SW 1271 (cell line): ENCODE measurements at regions not wholly inside any gene's neighbourhood (a gene's known extent, or its start where the extent isn't known, plus 50 kb on each side); places are given as distances from the start of the nearest gene placed in this dataset.
A peak's percentile ranks its signal among the peaks of the same experiment; 100 is the strongest.
"Not testable (repeated sequence)": the region's sequence is repeated elsewhere in the genome, so short reads cannot be mapped to it uniquely, and the experiment has no call there.

ENCODE experiments used
- DNase-seq, 2 experiments: peaks; one replicate each; lab custom pipeline; 2025; lab: John Stamatoyannopoulos, UW

DNA sequence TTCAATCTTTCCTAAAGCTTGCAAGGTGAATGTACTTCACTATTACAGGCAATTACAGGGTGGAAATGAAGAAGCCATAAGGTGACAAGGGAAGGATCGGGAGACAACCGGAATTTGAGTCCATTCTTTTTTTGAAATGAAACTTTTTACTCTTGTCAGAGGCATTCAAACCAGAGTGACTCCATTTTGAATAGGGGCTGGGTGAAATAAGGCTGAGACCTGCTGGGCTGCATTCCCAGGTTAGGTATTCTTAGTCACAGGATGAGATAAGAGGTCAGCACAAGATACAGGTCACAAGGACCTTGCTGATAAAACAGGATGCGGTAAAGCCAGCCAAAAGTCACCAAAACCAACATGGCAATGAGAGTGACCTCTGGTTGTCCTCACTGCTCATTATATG, 363.3 kb downstream of the TYW1 start:
- no peak for DNase-seq

DNA sequence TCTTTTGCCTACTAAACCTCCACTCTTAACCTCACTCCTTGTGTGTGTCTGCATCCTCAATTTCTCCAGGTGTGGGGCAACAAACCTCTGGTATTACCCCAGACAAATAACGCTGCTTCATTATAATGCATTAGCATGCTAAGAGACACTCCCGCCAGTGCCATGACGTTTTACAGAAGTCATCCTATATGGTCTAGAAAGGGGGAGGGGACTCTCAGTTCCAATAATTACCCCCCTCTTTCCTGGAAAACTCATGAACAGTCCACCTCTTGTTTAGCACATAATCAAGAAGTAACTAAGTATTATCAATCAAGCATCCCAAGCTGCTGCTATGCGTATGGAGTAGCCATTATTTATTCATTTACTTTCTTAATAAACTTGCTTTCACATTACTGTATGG, 364.5 kb downstream of the TYW1 start:
- DNase-seq, result no peak

DNA sequence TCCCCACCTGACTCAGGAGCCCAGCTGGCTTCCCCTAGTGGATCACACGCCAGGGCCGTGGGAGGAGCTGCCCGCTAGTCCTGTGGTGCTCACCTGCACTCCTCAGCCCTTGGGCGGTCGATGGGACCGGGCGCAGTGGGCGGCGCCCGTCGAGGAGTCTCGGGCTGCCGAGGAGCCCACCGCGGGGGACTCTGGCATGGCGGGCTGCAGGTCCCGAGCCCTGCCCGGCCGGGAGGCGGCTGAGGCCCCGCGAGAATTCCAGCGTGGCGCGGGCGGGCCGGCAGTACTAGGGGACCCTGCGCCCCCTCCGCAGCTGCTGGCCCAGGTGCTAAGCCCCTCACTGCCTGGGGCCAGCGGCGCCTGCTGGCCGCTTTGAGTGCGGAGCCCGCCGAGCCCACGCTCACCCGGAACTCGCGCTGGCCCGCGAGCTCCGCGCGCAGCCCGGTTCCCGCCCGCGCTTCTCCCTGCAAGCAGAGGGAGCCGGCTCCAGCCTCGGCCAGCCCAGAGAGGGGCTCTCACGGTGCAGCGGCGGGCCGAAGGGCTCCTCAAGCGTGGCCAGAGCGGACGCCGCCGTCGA, 367.9 kb downstream of the TYW1 start:
- DNase-seq, result no peak

DNA sequence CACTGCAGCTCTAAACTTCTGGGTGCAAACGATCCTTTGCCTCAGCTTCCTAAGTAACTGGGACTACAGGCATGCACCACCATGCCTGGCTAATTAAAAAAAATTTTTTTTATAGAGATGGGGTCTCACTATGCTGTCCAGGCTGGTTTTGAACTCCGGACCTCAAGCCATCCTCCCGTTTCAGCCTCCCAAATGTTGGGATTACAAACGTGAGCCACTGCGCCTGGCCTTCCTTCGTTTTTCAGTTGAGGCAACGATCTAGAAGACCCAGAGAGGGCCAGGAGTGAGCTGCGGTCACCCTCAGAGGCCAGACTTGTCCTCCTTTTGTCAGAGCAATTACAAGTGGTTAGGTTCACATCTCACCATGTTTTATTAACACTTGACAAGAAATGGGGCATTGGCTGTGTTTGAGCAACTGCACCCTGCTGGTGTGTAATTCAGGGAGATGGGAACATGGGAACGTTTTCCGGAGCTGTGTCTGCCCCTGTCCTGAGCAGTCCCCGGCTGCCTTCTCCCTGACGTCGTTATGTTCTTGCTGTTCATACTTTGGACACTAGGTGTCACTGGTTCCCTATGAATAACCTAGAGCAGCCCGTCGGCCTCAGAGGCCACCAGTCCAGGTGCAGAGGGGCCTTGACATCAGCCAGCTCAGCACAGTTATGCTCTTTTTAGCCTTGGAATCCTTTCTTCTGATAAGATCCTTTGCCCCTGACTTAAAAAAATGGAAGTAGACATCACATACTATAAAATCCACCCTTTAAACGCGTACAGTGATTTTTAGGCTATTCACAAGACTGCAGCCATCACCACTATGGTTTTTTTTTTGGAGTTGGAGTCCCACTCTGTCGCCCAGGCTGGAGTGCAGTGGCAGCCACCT, 375.0 kb downstream of the TYW1 start:
- DNase-seq, result peak in 1 of 2 experiments; percentile 52

DNA sequence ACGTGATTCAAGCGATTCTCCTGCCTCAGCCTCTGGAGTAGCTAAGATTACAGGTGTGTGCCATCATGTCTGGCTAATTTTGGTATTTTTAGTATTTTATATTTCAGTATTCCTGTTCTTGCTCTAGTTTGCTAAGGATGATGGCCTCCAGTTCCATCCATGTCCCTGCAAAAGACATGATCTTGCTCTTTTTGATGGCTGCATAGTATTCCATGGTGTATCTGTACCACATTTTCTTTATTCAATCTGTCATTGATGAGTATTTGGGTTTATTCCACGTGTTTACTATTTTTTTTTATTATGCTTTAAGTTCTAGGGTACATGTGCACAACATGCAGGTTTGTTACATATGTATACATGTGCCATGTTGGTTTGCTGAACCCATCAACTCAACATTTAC, 376.8 kb downstream of the TYW1 start:
- not testable (repeated sequence) for DNase-seq

DNA sequence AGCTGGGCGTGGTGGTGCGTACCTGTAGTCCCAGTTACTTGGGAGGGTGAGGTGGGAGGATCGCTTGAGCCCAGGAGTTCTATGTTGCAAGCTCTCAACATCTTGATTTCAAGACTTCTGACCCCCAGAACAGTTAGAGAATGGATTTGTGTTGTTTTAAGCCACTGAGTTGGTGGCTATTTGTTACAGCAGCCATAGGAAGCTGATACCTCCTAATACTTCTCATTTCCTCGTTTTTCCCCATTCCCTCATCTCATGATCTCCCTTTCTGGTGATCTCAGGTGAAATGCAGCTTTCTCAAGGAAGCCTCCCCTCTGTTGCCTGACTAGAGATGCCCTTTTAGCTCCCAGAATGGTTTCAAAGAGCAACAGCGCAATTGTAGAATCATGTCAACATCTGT, 378.8 kb downstream of the TYW1 start:
- DNase-seq, result no peak

DNA sequence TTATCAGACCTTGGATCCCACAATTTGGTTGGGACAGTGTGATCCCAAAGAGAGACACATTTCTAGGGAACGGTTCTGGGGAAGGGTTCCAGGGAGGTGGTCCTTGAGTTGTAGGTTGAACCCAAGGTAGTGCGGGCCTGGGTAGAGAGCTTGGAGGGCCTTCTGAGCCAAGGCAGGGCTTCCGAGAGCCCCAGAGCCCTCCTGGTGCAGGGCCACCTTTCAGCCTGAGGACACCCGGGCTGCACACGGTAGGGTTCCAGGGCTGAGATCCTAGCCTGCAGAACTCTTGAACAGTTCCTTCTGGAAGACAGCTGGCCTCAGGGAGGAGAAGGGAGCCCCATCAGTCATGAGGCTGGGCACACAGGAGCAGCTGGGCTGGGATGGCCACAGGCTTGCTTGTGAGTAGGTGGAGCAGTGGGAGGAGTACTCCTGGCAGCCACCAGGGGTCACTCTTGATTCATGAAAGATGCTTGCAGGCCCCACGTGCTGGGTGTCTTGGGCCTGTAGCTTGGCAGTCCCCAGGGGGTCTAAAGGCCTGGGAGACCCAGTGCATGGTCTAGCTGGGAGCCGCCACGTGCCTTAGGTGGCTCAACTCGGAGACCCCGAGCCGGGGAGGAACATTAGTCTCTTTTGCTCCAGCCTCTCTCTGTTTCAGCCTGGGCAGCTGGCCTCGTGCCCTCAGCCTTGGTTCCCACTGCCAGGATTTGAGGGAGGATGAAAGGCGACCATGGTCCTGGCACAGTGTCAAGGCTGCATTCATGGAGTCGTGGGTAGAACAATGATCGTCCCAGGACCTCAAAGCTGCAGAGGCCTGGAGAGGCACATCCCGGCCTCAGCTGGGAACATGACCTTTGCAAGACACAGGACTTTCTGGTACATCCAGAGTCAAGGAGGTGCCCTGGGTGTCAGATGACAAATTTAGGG, 381.6 kb downstream of the TYW1 start:
- peak in 1 of 2 experiments; percentile 46 for DNase-seq

DNA sequence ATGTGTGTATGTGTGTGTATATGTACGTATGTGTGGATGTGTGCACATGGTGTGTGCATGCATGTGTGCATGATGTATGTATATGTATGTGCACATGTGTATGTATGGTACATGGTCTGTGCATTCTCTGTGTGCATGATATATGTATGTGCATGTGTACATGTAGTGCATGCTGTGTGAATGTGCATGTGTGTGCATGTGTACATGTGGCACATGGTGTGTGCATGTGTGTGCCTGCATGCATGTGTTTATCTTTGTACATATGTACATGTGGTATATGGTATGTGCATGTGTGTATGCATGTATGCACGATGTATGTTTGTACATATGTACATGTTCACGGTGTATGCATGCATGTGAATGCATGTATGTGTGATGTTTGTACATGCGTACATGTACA, 383.7 kb downstream of the TYW1 start:
- DNase-seq, result no peak

DNA sequence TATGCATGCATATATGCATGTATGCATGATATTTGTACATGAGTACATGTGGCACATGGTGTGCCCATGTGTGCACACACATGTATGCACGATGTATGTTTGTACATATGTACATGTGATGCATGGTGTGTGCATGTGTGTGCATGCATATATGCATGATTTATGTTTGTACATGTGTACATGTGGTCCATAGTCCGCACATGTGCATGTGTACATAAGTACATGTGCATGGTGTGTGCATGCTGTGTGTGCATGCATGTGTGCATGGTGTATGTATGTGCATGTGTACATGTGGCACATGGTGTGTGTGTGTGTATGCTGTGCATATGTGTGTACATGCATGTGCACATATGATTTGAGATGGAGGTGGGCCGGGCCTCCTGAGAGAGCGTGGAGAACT, 384.2 kb downstream of the TYW1 start:
- DNase-seq, result no peak

DNA sequence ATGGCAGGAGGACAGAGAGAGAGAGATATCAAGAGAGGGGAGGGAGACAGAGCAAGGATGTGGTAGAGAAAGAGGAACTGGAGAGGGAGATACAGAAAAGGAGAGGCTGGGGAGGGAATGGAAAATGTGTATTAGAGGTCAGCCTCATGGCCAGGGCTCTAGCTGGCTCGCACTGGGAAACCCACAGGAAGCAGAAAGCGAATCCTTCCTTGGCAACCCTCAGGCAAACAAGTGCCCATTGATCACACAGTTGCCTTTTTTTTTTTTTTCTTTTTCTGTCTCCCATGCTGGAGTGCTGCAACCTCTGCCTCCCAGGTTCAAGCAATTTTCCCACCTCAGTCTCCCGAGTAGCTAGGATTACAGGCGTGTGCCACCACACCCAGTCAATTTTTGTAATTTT, 391.2 kb downstream of the TYW1 start:
- DNase-seq, result no peak

DNA sequence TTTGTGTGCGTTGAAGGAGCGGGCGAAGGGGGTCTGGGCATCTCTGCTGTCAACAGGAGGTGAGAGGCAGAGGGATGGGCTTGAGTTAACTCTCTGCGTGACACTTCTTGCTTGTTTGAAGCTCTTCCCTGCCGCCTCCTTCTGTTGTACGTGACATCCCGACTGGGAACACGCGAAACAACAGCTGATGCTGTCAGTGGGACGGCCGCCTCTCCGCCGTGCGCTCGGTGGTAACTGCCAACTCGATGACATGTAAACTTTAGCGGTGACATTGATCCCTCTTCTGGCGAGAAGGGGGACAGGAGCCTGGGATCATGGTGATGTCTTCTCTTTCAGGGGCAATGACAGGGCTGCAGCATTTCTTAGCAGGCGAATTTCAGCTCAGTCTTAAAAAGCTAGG, 394.5 kb downstream of the TYW1 start:
- DNase-seq, result no peak

DNA sequence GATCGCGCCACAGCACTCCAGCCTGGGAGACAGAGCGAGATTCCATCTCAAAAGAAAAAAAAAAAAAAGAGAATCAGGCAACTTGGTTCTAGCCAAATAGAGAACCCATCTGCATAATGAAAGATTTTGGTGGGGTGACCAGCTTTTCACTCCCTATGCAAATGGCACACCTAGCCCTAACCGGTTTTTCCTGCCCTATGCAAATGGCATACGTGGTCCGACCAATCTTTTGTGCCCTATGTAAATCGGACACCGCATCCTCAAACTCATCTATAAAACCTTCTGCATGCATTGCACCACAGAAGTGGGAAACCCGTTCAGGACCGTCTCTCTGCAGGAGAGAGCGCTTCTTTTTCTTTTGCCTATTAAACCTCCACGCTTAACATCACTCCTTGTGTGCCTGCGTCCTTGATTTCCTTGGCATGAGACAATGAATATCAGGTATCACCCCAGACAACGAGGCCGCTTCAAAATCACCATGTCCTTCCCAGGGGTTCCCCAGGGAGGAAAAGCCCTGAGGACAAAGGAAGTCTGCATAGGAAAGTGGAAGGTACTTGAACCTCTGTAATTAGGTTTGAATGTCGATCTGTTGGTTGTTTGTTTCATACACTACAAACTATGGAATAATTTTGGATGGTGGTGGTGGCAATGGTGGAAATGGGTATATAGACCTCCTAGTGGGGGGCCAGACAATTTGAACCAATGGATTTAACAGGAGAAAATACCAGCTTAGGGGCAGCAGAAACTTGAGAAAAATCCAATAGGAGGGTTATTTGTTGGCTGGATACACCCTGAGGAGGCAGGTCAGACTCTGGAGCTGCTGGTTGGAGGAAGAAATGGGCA, 396.2 kb downstream of the TYW1 start:
- DNase-seq, result no peak

DNA sequence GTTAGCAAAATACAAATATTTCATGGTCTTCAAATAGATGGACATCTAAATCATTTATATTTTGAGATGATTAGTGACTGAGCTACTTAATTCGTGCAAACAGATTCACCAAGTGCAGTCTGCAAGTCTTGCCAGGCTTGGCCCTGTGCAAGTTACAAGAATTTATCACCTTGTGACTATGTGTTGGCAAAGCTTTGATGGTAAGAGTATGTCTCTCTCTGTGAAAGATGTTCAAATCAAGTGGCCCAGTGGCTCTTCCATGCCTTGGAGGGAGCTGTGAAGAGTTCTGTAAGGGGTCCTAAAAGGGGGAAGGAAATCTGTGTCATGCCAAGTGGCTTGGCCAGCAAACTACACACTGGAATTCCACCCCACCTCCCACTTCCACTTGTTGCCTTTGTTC, 397.3 kb downstream of the TYW1 start:
- no peak for DNase-seq

DNA sequence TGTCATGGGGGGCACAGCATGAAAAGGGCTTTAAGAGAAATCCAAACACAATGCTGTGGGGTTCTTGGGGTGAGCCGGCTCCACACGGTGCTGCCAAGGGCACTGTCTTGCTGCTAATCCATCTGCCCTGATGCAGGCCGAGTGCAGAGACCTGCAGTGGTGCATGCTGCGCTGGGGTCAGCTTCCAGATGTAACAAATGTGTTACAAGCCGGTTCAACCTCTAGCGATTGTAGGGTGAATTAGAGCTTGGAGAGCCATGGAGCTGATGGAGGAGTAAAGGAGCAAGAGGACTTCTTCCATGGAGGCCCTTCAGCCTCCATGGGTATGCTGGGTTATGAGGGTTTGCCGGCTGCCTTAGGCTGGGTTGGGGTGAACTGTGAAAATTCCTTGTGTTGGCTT, 402.3 kb downstream of the TYW1 start:
- no peak for DNase-seq

DNA sequence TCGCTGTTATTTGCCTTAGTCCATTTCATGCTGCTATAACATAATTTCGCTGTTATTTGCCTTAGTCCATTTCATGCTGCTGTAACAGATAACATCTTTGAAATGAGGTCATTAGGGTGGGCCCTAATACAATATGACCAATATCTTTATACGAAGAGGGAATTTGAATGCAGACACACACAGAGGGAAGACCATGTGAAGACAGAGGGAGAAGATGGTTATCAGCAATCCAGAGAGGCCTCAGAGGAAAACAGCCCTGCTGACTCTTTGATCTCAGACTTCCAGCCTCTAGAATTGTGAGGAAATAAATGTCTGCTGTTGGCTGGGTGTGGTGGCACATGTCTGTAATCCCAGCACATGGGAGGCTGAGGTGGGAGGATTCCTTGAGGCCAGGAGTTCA, 404.9 kb downstream of the TYW1 start:
- no peak for DNase-seq

DNA sequence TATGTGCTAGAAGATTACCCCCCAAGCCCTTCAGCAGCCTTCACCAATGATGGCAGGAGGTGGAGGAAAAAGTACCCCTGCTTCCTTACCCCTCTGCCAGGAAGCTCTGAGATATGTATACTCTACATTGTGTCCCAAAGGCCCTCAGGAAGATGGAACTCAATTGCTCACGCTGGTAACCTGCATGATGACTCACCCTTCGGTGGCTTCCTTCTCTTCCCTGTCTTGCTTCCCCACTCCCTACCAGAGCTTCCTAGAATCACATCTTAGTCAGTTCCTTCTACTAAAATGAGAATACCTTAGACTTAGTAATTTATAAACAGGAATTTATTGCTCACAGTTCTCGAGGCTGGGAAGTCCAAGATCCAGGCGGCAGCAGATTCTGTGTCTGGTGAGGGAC, 405.6 kb downstream of the TYW1 start:
- DNase-seq, result no peak

DNA sequence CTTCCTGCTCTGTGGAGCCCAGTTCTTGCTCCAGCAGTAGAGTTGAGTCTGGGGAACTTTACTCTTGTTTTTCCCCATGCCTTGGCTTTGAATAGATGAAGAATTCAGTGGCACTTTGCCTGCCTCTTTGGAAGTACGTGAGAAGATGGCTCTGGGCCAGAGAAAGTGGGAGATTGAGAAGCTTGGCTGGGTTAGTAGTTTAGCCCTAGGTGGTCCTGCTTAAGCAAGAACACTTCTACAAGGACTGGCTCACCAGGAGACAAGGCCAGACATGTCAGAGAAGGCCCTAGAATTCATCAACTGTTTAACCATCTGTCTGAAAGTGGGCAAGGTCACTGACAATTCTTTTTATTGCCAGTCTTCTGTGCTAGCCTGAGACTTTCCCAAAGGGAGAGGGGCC, 410.3 kb downstream of the TYW1 start:
- no peak for DNase-seq

DNA sequence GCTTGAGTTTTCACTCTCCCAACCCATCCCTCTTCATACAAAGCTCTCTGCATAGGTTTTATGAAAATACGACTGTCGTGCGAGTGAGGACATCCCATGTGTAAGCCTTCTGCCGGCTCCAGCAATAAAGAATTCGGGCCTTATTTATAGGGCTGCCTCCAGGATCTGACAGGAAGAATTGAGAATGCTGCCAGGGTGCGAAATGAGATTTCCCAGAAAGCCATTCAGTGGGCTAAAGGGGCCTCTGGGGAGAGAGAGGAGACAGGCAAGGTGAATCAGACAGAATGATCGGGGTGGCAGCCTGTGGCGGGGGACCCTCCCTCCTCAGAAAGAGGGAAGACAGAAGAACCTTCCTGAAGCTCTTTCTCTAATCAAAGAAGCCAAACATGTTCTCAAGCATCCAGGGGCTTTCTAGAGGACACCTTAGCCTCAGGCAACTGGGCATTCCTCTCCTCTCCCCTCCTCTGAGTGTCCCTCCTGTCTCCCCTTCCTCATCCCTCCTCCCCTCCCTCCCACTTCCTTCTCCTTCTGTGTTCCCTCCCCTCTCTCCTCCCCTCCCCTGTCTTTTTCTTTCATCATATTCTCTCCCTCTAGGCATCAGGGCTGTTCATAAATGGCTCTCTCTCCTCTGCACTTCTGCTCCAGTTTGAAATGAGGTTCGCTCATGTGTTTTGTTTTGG, 410.9 kb downstream of the TYW1 start:
- no peak for DNase-seq

DNA sequence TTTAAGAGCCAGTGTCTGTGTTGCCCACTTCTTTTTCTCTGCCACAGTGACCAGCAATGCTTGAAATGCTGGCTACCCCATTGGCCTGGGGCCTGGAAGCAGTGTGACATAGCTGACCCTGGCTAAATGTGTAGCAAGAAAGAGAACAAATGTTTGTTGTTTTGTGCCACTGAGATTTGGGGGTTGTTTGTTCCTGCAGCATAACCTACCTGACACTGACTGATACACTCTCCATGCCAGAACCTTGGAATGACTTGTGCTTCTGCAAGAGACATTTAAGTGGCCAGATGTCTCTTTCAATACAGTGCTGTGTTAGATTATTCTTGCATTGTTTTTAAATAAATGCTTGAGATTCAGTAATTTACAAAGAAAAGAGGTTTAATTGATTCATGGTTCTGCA, 411.5 kb downstream of the TYW1 start:
- no peak for DNase-seq

DNA sequence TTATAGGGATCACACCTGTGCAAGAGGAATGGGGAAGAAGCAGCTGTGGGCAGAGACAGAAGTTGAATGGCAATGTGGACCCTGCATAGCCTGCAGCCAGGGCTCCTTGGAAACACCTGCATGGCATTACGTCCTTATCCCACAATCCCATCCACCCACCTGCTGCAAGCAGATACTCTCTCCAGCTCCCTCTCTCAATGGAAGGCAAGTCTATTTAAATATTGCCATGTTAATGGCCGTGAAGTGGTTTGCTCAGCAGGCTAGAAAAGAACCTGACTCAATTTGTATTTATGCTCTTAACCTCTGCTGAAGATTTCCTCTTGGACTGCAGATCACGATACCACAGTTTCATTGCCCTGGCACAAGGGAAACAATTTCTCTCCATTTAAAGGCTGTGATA, 417.0 kb downstream of the TYW1 start:
- DNase-seq, result no peak

DNA sequence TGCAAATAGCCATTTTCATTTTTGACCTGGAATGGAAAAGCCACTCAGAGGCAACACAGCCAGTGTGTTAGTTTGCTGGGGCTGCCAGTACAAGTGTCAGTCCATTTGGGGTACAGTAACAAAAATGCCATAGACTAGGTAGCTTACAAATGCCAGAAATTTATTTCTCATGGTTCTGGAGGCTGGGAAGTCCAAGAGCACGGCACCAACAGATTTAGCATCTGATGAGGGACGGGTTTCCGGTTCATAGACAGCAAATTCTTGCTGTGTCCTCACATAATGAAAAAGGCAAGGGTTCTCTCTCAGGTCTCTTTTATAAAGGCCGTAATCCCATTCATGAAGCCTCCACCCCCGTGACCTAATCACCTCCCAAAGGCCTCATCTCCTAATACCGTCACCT, 418.2 kb downstream of the TYW1 start:
- DNase-seq, result no peak
